Peyer's patch (tissue), 4 donors: ENCODE measurements at regions not wholly inside any gene's neighbourhood (a gene's known extent, or its start where the extent isn't known, plus 50 kb on each side); places are given as distances from the start of the nearest gene placed in this dataset.

Source experiments
- POLR2A ChIP-seq, 2 donors: fragments of 450-650 bp; IDR thresholded peaks; one replicate each; pipeline ENCODE4 v1.5.1; 2017; ENCODE audit warnings: antibody characterized with exemption in 2 of 2, mild to moderate bottlenecking in 2 of 2, moderate library complexity in 2 of 2
- TF ChIP-seq, protein P1 (sequence below), 6 experiments: fragments of 450-650 bp in 4 of 6; fragments of 200-600 bp in 2 of 6; sonication (generic) in 1 of 6; IDR thresholded peaks; one replicate each; pipeline ENCODE4 v1.5.1; 2017 to 2019; ENCODE audit warnings: antibody characterized with exemption in 6 of 6, mild to moderate bottlenecking in 3 of 6, moderate library complexity in 1 of 6

GRCh38 chr4:11604821-11605220, 176.1 kb upstream of the HS3ST1 start:
- no peak for TF ChIP-seq POLR2A (IDR thresholded peaks at IDR 0.05)
- TF ChIP-seq, protein P1, sequence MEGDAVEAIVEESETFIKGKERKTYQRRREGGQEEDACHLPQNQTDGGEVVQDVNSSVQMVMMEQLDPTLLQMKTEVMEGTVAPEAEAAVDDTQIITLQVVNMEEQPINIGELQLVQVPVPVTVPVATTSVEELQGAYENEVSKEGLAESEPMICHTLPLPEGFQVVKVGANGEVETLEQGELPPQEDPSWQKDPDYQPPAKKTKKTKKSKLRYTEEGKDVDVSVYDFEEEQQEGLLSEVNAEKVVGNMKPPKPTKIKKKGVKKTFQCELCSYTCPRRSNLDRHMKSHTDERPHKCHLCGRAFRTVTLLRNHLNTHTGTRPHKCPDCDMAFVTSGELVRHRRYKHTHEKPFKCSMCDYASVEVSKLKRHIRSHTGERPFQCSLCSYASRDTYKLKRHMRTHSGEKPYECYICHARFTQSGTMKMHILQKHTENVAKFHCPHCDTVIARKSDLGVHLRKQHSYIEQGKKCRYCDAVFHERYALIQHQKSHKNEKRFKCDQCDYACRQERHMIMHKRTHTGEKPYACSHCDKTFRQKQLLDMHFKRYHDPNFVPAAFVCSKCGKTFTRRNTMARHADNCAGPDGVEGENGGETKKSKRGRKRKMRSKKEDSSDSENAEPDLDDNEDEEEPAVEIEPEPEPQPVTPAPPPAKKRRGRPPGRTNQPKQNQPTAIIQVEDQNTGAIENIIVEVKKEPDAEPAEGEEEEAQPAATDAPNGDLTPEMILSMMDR (IDR thresholded peaks at IDR 0.05), result no peak
